ENCODE measurements at regions not wholly inside any gene's neighbourhood (a gene's known extent, or its start where the extent isn't known, plus 50 kb on each side); places are given as distances from the start of the nearest gene placed in this dataset.
"Not testable (repeated sequence)": the region's sequence is repeated elsewhere in the genome, so short reads cannot be mapped to it uniquely, and the experiment has no call there.

GRCh38 chr21:39004634-39005501, 178.4 kb downstream of the PSMG1 start:
- no peak for DNase-seq (ENCODE audit: low read depth)
- no peak overlapping the region for H3K4me3 ChIP-seq (ENCODE audit: low read length)
- TF ChIP-seq CTCF (conservative IDR thresholded peaks at IDR 0.05; ENCODE audit: low read depth, low read length), result no peak

DNA sequence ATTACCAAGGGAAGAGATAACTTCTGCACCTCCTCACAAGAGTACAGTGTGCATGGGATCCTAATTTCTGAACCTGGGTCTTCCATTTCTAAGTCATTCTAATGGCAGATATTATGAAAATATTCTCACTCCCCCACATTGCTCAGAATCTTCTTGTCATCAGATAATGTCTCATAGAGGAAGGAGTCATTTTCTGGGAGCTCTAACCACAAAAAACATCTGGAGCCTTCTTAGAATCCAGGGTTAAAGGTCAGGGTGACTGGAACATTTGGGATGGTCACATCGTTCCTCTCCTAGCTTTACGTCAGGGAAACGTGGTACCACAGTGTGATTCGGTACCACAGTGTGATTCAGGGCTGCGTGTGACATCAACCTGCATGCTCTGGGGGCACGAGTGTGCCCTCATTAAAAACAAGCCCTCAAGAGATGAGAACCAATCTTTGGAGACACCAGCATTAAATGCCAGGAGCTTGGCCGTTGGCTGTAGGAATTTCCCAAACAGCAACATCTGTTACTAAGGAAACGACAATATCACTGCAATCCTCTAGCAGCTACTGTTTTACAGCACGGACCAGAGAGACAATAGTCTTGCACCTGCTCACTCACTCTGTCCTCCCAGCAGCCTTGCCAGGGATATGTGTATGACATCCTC, 179.1 kb downstream of the PSMG1 start:
- TF ChIP-seq CTCF (conservative IDR thresholded peaks at IDR 0.05; ENCODE audit: low read depth, low read length), result no peak
- H3K4me3 ChIP-seq (ENCODE audit: low read length), result no peak overlapping the region
- DNase-seq (ENCODE audit: low read depth), result no peak

GRCh38 chr21:39001341-39001740, 181.9 kb downstream of the PSMG1 start:
- no peak for DNase-seq (ENCODE audit: low read depth)

GRCh38 chr21:39000496-39000895, 182.8 kb downstream of the PSMG1 start:
- no peak for DNase-seq (ENCODE audit: low read depth)
- no peak overlapping the region for H3K4me3 ChIP-seq (ENCODE audit: low read length)
- TF ChIP-seq CTCF (conservative IDR thresholded peaks at IDR 0.05; ENCODE audit: low read depth, low read length), result no peak

More at GRCh38 chr21:39001341-39001740, 181.9 kb downstream of the PSMG1 start:
- no peak for TF ChIP-seq CTCF (conservative IDR thresholded peaks at IDR 0.05; ENCODE audit: low read depth, low read length)
- H3K4me3 ChIP-seq (ENCODE audit: low read length), result no peak overlapping the region

GRCh38 chr21:38999161-38999560, 184.1 kb downstream of the PSMG1 start:
- no peak for TF ChIP-seq CTCF (conservative IDR thresholded peaks at IDR 0.05; ENCODE audit: low read depth, low read length)
- no peak overlapping the region for H3K4me3 ChIP-seq (ENCODE audit: low read length)
- DNase-seq (ENCODE audit: low read depth), result no peak

- DNase-seq (ENCODE audit: low read depth); H3K4me3 ChIP-seq (ENCODE audit: low read length): not testable (repeated sequence)
These were observed 185.0 kb downstream of the PSMG1 start for GRCh38 chr21:38998281-38998680.

DNA sequence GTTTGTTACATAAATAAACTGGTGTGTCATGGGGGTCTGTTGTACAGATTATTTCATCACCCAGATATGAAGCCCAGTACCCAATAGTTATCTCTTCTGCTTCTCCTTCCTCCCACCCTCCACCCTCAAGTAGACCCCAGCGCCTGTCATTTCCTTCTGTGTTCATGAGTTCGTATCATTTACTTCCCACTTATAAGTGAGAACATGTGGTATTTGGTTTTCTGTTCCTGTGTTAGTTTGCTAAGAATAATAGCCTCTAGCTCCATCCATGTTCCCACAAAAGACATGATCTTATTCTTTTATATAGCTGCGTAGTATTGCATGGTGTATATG, 185.4 kb downstream of the PSMG1 start:
- not testable (repeated sequence) for H3K4me3 ChIP-seq (ENCODE audit: low read length); DNase-seq (ENCODE audit: low read depth)

Measured in retinal pigment epithelial cell (primary cell).